Posterior cingulate gyrus (tissue), 11 donors: ENCODE measurements at regions not wholly inside any gene's neighbourhood (a gene's known extent, or its start where the extent isn't known, plus 50 kb on each side); places are given as distances from the start of the nearest gene placed in this dataset.
"Not testable (repeated sequence)": the region's sequence is repeated elsewhere in the genome, so short reads cannot be mapped to it uniquely, and the experiment has no call there.

ENCODE experiments used
- DNase-seq, 10 donors: peaks; one replicate each; pipeline versions ENCODE4 v3.0.0 to v3.0.0-alpha.2; 2020 to 2021; ENCODE audit warnings: mixed read lengths in 3 of 10
- intact Hi-C: fragments of 100-400 bp; cut with DNase I; formaldehyde crosslinking; loops from one replicate; pipeline ENCODE4 v1.15.1; 2023

GRCh38 chr5:162603443-162604070, 536.0 kb downstream of the GABRG2 start:
- intact Hi-C loops, result no loop called here
- no peak for DNase-seq

- no peak for DNase-seq
- intact Hi-C loops, result no loop called here
These were observed 540.3 kb downstream of the GABRG2 start for GRCh38 chr5:162607879-162608278.

- intact Hi-C loops, result not testable (repeated sequence)
- DNase-seq, result peak in 3 of 10 donors; percentile 67 to 70 (median 69)
These were observed 554.2 kb downstream of the GABRG2 start for GRCh38 chr5:162621726-162622263.

GRCh38 chr5:162624110-162624509, 556.5 kb downstream of the GABRG2 start:
- intact Hi-C loops, result no loop called here
- DNase-seq, result no peak

- DNase-seq, result peak in 2 of 10 donors; percentile 2 to 20
- intact Hi-C loops, result no loop called here
These were observed 569.9 kb downstream of the GABRG2 start for GRCh38 chr5:162637481-162637880.

GRCh38 chr5:162638849-162639248, 571.3 kb downstream of the GABRG2 start:
- DNase-seq, result no peak
- intact Hi-C loops, result no loop called here

- intact Hi-C loops, result no loop called here
These were observed 573.7 kb downstream of the GABRG2 start for GRCh38 chr5:162641142-162641813.

GRCh38 chr5:162654661-162655405, 587.3 kb downstream of the GABRG2 start:
- no peak for DNase-seq
- intact Hi-C loops, result no loop called here

More at GRCh38 chr5:162641142-162641813, 573.7 kb downstream of the GABRG2 start:
- no peak for DNase-seq

GRCh38 chr5:162657076-162657475, 589.5 kb downstream of the GABRG2 start:
- no peak for DNase-seq

GRCh38 chr5:162664846-162665245, 597.3 kb downstream of the GABRG2 start:
- no peak for DNase-seq
- intact Hi-C loops, result no loop called here

More at GRCh38 chr5:162657076-162657475, 589.5 kb downstream of the GABRG2 start:
- intact Hi-C loops, result no loop called here

- intact Hi-C loops, result no loop called here
- no peak for DNase-seq
These were observed 601.4 kb downstream of the GABRG2 start for GRCh38 chr5:162668926-162669325.

- intact Hi-C loops, result no loop called here
- DNase-seq, result no peak
These were observed 604.5 kb downstream of the GABRG2 start for GRCh38 chr5:162672061-162672460.

- DNase-seq, result no peak
- intact Hi-C loops, result no loop called here
These were observed 615.7 kb downstream of the GABRG2 start for GRCh38 chr5:162683284-162683683.

GRCh38 chr5:162684145-162684544, 616.6 kb downstream of the GABRG2 start:
- intact Hi-C loops, result no loop called here
- DNase-seq, result no peak

- intact Hi-C loops, result no loop called here
- DNase-seq, result peak in 4 of 10 donors; percentile 4 to 70 (median 36)
These were observed 617.7 kb downstream of the GABRG2 start for GRCh38 chr5:162685302-162685701.

GRCh38 chr5:162696272-162696671, 628.7 kb downstream of the GABRG2 start:
- peak in 1 of 10 donors; percentile 36 for DNase-seq
- intact Hi-C loops, result not testable (repeated sequence)

- intact Hi-C loops, result no loop called here
- no peak for DNase-seq
These were observed 631.8 kb downstream of the GABRG2 start for GRCh38 chr5:162699361-162699760.

GRCh38 chr5:162703914-162704313, 636.3 kb downstream of the GABRG2 start:
- DNase-seq, result no peak
- intact Hi-C loops, result no loop called here

GRCh38 chr5:162711244-162711643, 643.7 kb downstream of the GABRG2 start:
- intact Hi-C loops, result no loop called here
- DNase-seq, result no peak

- no peak for DNase-seq
- intact Hi-C loops, result no loop called here
These were observed 652.1 kb downstream of the GABRG2 start for GRCh38 chr5:162719720-162720119.

- DNase-seq, result no peak
These were observed 653.6 kb downstream of the GABRG2 start for GRCh38 chr5:162721125-162721524.

More at GRCh38 chr5:162721125-162721524, 653.6 kb downstream of the GABRG2 start:
- intact Hi-C loops, result no loop called here
